ENCODE measurements at regions not wholly inside any gene's neighbourhood (a gene's known extent, or its start where the extent isn't known, plus 50 kb on each side); places are given as distances from the start of the nearest gene placed in this dataset.

DNA sequence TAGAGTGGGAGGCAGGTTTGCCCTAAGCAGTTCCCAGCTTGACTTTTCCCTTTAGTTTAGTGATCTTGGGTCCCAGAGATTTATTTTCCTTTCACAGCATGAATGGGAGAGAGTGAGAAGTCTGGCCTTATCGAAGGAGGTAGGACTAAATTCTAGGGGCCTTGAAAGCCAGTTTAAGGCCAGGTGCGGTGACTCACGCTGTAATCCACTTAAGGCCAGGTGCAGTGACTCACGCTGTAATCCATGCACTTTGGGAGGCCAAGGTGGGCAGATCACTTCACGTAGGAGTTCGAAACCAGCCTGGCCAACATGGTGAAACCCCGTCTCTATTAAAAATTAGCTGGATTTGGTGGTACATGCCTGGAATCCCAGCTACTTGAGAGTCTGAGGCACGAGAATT, 392.2 kb downstream of the ACTR3B start:
- TF ChIP-seq TAF1 (IDR thresholded peaks at IDR 0.05; ENCODE audit: borderline replicate concordance, low read depth, low read length): no peak
- no peak for TF ChIP-seq POLR2AphosphoS5 (IDR thresholded peaks at IDR 0.05; ENCODE audit: low read depth, low read length)
